OCI-LY1 (cell line): ENCODE measurements at regions not wholly inside any gene's neighbourhood (a gene's known extent, or its start where the extent isn't known, plus 50 kb on each side); places are given as distances from the start of the nearest gene placed in this dataset.

Experiments
- CTCF ChIP-seq: fragments of 200-600 bp; sonication (generic), shearing (Covaris generic); IDR thresholded peaks from 2 replicates; pipeline ENCODE4 v1.5.1; 2017; ENCODE audit warnings: mild to moderate bottlenecking, antibody characterized with exemption, low read length, moderate library complexity, mixed read lengths
- EZH2 ChIP-seq: fragments of 200-600 bp; sonication (generic), shearing (Covaris generic); IDR thresholded peaks from 2 replicates; pipeline ENCODE4 v1.8.0; 2017; ENCODE audit warnings: borderline replicate concordance, mixed run types, mild to moderate bottlenecking, antibody characterized with exemption, low read length, moderate library complexity, mixed read lengths

GRCh38 chr17:77637818-77638575 lies 320.5 kb upstream of the TNRC6C start:
- TF ChIP-seq CTCF, result no peak
- no peak for TF ChIP-seq EZH2
